ENCODE measurements at regions not wholly inside any gene's neighbourhood (a gene's known extent, or its start where the extent isn't known, plus 50 kb on each side); places are given as distances from the start of the nearest gene placed in this dataset.

DNA sequence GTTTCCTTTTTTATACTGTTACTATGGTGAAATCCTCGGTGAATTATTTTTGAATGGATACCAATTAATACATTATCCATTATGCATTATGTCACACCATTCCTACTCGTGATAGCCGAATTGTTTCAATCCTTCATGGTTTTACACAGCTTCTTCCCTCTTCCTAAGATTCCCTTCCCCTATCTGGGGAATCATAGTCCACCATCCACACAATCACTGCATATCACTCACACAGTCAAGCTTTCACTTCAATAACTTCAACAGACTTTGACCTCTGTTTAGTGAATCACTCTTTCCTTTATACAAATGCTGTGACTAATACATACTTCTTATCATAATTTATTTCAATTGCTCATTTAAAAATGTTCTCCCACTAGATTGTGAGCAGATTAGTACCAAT lies 1108.1 kb upstream of the LRRTM1 start (continued):
- TF ChIP-seq, protein P1, sequence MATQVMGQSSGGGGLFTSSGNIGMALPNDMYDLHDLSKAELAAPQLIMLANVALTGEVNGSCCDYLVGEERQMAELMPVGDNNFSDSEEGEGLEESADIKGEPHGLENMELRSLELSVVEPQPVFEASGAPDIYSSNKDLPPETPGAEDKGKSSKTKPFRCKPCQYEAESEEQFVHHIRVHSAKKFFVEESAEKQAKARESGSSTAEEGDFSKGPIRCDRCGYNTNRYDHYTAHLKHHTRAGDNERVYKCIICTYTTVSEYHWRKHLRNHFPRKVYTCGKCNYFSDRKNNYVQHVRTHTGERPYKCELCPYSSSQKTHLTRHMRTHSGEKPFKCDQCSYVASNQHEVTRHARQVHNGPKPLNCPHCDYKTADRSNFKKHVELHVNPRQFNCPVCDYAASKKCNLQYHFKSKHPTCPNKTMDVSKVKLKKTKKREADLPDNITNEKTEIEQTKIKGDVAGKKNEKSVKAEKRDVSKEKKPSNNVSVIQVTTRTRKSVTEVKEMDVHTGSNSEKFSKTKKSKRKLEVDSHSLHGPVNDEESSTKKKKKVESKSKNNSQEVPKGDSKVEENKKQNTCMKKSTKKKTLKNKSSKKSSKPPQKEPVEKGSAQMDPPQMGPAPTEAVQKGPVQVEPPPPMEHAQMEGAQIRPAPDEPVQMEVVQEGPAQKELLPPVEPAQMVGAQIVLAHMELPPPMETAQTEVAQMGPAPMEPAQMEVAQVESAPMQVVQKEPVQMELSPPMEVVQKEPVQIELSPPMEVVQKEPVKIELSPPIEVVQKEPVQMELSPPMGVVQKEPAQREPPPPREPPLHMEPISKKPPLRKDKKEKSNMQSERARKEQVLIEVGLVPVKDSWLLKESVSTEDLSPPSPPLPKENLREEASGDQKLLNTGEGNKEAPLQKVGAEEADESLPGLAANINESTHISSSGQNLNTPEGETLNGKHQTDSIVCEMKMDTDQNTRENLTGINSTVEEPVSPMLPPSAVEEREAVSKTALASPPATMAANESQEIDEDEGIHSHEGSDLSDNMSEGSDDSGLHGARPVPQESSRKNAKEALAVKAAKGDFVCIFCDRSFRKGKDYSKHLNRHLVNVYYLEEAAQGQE (IDR thresholded peaks at IDR 0.05): no peak
- TF ChIP-seq MAFK (IDR thresholded peaks at IDR 0.05; ENCODE audit: partially characterized antibody) (no peak), ELK1 (IDR thresholded peaks at IDR 0.05; ENCODE audit: low read depth, low read length) (no peak), GATA3 (IDR thresholded peaks at IDR 0.05; ENCODE audit: borderline replicate concordance) (no peak), ZSCAN20 (CRISPR knock-in tag; IDR thresholded peaks at IDR 0.05) (no peak), MAZ (IDR thresholded peaks at IDR 0.05; ENCODE audit: borderline replicate concordance, low read depth, low read length) (no peak), PHF8 (IDR thresholded peaks at IDR 0.05; ENCODE audit: borderline replicate concordance, low read depth) (no peak), RFX5 (IDR thresholded peaks at IDR 0.05) (no peak), NR3C1 (IDR thresholded peaks at IDR 0.05) (no peak)
- TF ChIP-seq, protein P2, sequence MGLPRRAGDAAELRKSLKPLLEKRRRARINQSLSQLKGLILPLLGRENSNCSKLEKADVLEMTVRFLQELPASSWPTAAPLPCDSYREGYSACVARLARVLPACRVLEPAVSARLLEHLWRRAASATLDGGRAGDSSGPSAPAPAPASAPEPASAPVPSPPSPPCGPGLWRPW (IDR thresholded peaks at IDR 0.05): no peak

DNA sequence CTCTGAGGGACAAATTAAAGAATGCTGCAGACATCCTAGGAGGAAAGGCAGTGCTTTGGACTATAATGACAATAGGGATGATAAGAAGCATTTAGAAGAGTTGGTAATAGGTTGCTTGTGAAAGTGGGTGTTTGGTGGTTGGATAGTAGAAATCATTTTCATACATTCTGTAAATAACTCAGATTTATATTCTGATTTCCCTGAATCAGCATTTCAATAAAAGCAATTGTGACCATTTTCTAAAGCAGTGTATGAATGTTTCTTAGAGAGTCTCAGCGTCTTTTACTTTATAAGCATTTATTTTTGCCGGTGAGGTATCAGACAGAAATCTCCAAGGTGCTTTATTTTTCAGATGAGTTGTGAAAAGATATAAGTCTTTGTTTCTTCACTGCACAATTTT lies 1099.0 kb upstream of the LRRTM1 start:
- FAIRE-seq (no peak), DNase-seq (ENCODE audit: low read depth in 1 of 2, low spot score in 1 of 2) (no peak), ATAC-seq (no peak)
- peak; percentile 80 for TF ChIP-seq MAFK (IDR thresholded peaks at IDR 0.05; ENCODE audit: partially characterized antibody)
- TF ChIP-seq FOXS1 (CRISPR knock-in tag; IDR thresholded peaks at IDR 0.05): no peak
- H3K4me1 ChIP-seq: no peaks in the 10 kb centered on the region
- ChIA-PET POLR2A (no interaction called here), CTCF (no interaction called here)
- no peak overlapping the region for H3K4me2 ChIP-seq
- 42% methylated on average over 2 of the region's 2 CpGs for WGBS (ENCODE audit: missing lambda C conversion rate)
- no peak overlapping the region for H3K4me3 ChIP-seq
- peaks cover 3% of the 10 kb centered on the region; the same call in 1 of the 3 replicates for H3K9me3 ChIP-seq
- no peak overlapping the region for H3K27ac ChIP-seq

- Histone ChIP-seq H3K4me2 (no peak overlapping the region), H3K4me1 (no peaks in the 10 kb centered on the region), H3K9me3 (peaks cover 2% of the 10 kb centered on the region; the same call in 1 of the 3 replicates), H3K4me3 (no peak overlapping the region), H3K27ac (no peak overlapping the region)
- ChIA-PET POLR2A (no interaction called here), CTCF (interaction anchor here (1.1 to 1.2 kb wide), 2 partner anchors 8 to 17 kb away, joined by 3 read pairs; no protein-coding TSS in a partner anchor)
- WGBS (ENCODE audit: missing lambda C conversion rate): 64% methylated on average over 4 of the region's 4 CpGs
- no peak for ATAC-seq
- no peak for DNase-seq (ENCODE audit: low read depth in 1 of 2, low spot score in 1 of 2)
- FAIRE-seq: no peak
- TF ChIP-seq, protein P3, sequence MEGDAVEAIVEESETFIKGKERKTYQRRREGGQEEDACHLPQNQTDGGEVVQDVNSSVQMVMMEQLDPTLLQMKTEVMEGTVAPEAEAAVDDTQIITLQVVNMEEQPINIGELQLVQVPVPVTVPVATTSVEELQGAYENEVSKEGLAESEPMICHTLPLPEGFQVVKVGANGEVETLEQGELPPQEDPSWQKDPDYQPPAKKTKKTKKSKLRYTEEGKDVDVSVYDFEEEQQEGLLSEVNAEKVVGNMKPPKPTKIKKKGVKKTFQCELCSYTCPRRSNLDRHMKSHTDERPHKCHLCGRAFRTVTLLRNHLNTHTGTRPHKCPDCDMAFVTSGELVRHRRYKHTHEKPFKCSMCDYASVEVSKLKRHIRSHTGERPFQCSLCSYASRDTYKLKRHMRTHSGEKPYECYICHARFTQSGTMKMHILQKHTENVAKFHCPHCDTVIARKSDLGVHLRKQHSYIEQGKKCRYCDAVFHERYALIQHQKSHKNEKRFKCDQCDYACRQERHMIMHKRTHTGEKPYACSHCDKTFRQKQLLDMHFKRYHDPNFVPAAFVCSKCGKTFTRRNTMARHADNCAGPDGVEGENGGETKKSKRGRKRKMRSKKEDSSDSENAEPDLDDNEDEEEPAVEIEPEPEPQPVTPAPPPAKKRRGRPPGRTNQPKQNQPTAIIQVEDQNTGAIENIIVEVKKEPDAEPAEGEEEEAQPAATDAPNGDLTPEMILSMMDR (IDR thresholded peaks at IDR 0.05): no peak
- TF ChIP-seq ZFP36 (IDR thresholded peaks at IDR 0.05; ENCODE audit: borderline replicate concordance, partially characterized antibody) (no peak), ATOH8 (CRISPR knock-in tag; IDR thresholded peaks at IDR 0.05; ENCODE audit: low read depth) (no peak), TFCP2L1 (CRISPR knock-in tag; IDR thresholded peaks at IDR 0.05) (no peak), RFX5 (IDR thresholded peaks at IDR 0.05) (no peak), NR3C1 (IDR thresholded peaks at IDR 0.05) (no peak), HEYL (CRISPR knock-in tag; IDR thresholded peaks at IDR 0.05) (no peak), FOSB (CRISPR knock-in tag; IDR thresholded peaks at IDR 0.05) (no peak), MAFK (IDR thresholded peaks at IDR 0.05; ENCODE audit: partially characterized antibody) (no peak), POLR2AphosphoS2 (conservative IDR thresholded peaks at IDR 0.05; ENCODE audit: low read length) (no peak), ZSCAN20 (CRISPR knock-in tag; IDR thresholded peaks at IDR 0.05) (no peak), MYC (IDR thresholded peaks at IDR 0.05; ENCODE audit: borderline replicate concordance, low read length) (no peak), KDM1A (IDR thresholded peaks at IDR 0.05; ENCODE audit: low read depth) (no peak)
These were observed 1092.0 kb upstream of the LRRTM1 start for GRCh38 chr2:81396417-81397019.
